ENCODE measurements at regions not wholly inside any gene's neighbourhood (a gene's known extent, or its start where the extent isn't known, plus 50 kb on each side); places are given as distances from the start of the nearest gene placed in this dataset.

- no peak for DNase-seq (ENCODE audit: low read depth)
These were observed 115.9 kb downstream of the OMA1 start for GRCh38 chr1:58430421-58431275.

- DNase-seq (ENCODE audit: low read depth): no peak
These were observed 119.6 kb downstream of the OMA1 start for GRCh38 chr1:58426918-58427317.

GRCh38 chr1:58422436-58422835 is 124.1 kb downstream of the OMA1 start:
- DNase-seq (ENCODE audit: low read depth): no peak

GRCh38 chr1:58418283-58419228 is 128.0 kb downstream of the OMA1 start:
- DNase-seq (ENCODE audit: low read depth): no peak

GRCh38 chr1:58412071-58412580 is 134.4 kb downstream of the OMA1 start:
- DNase-seq (ENCODE audit: low read depth): no peak

- DNase-seq (ENCODE audit: low read depth): no peak
These were observed 136.6 kb downstream of the OMA1 start for GRCh38 chr1:58409890-58410289.

GRCh38 chr1:58409336-58409735 is 137.2 kb downstream of the OMA1 start:
- no peak for DNase-seq (ENCODE audit: low read depth)

- no peak for DNase-seq (ENCODE audit: low read depth)
These were observed 140.0 kb downstream of the OMA1 start for GRCh38 chr1:58406301-58407071.

GRCh38 chr1:58405660-58406059 is 140.9 kb downstream of the OMA1 start:
- no peak for DNase-seq (ENCODE audit: low read depth)

- no peak for DNase-seq (ENCODE audit: low read depth)
These were observed 142.6 kb downstream of the OMA1 start for GRCh38 chr1:58403894-58404293.

GRCh38 chr1:58402444-58402843 is 144.1 kb downstream of the OMA1 start:
- DNase-seq (ENCODE audit: low read depth): no peak

- no peak for DNase-seq (ENCODE audit: low read depth)
These were observed 144.5 kb downstream of the OMA1 start for GRCh38 chr1:58401991-58402390.

GRCh38 chr1:58399176-58399575 is 147.3 kb downstream of the OMA1 start:
- no peak for DNase-seq (ENCODE audit: low read depth)

GRCh38 chr1:58398714-58399113 is 147.8 kb downstream of the OMA1 start:
- no peak for DNase-seq (ENCODE audit: low read depth)

GRCh38 chr1:58397187-58397820 is 149.2 kb downstream of the OMA1 start:
- DNase-seq (ENCODE audit: low read depth): no peak

GRCh38 chr1:58396150-58396549 is 150.4 kb downstream of the OMA1 start:
- no peak for DNase-seq (ENCODE audit: low read depth)

- no peak for DNase-seq (ENCODE audit: low read depth)
These were observed 151.2 kb downstream of the OMA1 start for GRCh38 chr1:58395355-58395754.

GRCh38 chr1:58392083-58392482 is 154.4 kb downstream of the OMA1 start:
- no peak for DNase-seq (ENCODE audit: low read depth)

- no peak for DNase-seq (ENCODE audit: low read depth)
These were observed 155.0 kb downstream of the OMA1 start for GRCh38 chr1:58391514-58391913.

- DNase-seq (ENCODE audit: low read depth): no peak
These were observed 155.5 kb downstream of the OMA1 start for GRCh38 chr1:58391056-58391455.

GRCh38 chr1:58390091-58390490 is 156.4 kb downstream of the OMA1 start:
- DNase-seq (ENCODE audit: low read depth): no peak

All from activated T-cell treated with anti-CD3 and anti-CD28 coated beads for 48 hours (primary cell).